Natural killer cell (primary cell): ENCODE measurements at regions not wholly inside any gene's neighbourhood (a gene's known extent, or its start where the extent isn't known, plus 50 kb on each side); places are given as distances from the start of the nearest gene placed in this dataset.

ENCODE experiments used
- ATAC-seq, 3 donors: fragments of 150-1000 bp in 2 of 3; fragments of 200-7000 bp in 1 of 3; cut with Tn5 transposase; 1 replicate in 1 of 3; 2 replicates in 2 of 3; pipeline ENCODE4 v1.10.0; 2021; ENCODE audit warnings: mild to moderate bottlenecking in 2 of 3, moderate library complexity in 2 of 3
- DNase-seq, 2 donors: peaks; one replicate each; pipeline versions ENCODE4 v3.0.0 to v3.0.0-alpha.2; 2013 to 2021; ENCODE audit warnings: mixed read lengths in 1 of 2
- H3K27ac ChIP-seq: one replicate; pipeline ENCODE4 v1.5.1; 2013; ENCODE audit warnings: mild to moderate bottlenecking, low read length
- H3K27me3 ChIP-seq: one replicate; pipeline ENCODE4 v1.6.1; 2013; ENCODE audit warnings: low read length; ENCODE audit not compliant: control insufficient read depth, insufficient read depth
- H3K36me3 ChIP-seq: one replicate; pipeline ENCODE4 v1.6.1; 2013; ENCODE audit warnings: low read length; ENCODE audit not compliant: control insufficient read depth, insufficient read depth
- H3K4me1 ChIP-seq: one replicate; pipeline ENCODE4 v1.6.1; 2013; ENCODE audit warnings: low read length; ENCODE audit not compliant: control insufficient read depth, insufficient read depth
- H3K4me3 ChIP-seq: one replicate; pipeline ENCODE4 v1.5.1; 2013; ENCODE audit warnings: low read length
- H3K9me3 ChIP-seq: one replicate; pipeline ENCODE4 v1.6.1; 2013; ENCODE audit warnings: low read length; ENCODE audit not compliant: control insufficient read depth, insufficient read depth
- H3K27ac Mint-ChIP-seq, 2 donors: one replicate each; pipeline ENCODE4 v1.8.0; 2022; ENCODE audit warnings: mild to moderate bottlenecking in 2 of 2, mixed read lengths in 2 of 2, moderate library complexity in 1 of 2
- H3K27me3 Mint-ChIP-seq, 2 donors: one replicate each; pipeline ENCODE4 v1.8.0; 2022; ENCODE audit warnings: low read depth in 2 of 2, mixed read lengths in 2 of 2
- H3K36me3 Mint-ChIP-seq: one replicate; pipeline ENCODE4 v1.8.0; 2022; ENCODE audit warnings: mixed read lengths
- H3K4me1 Mint-ChIP-seq, 2 donors: one replicate each; pipeline ENCODE4 v1.8.0; 2022; ENCODE audit warnings: mixed read lengths in 2 of 2
- H3K4me3 Mint-ChIP-seq: one replicate; pipeline ENCODE4 v1.8.0; 2022; ENCODE audit warnings: mild to moderate bottlenecking, moderate library complexity, mixed read lengths
- H3K9me3 Mint-ChIP-seq, 2 donors: one replicate each; pipeline ENCODE4 v1.8.0; 2022; ENCODE audit warnings: mixed read lengths in 2 of 2
- CTCF ChIP-seq: fragments of 200-600 bp; IDR thresholded peaks from one replicate; pipeline ENCODE4 v1.8.0; 2022; ENCODE audit warnings: antibody characterized with exemption
- WGBS: methylation state at CpG from one replicate; pipeline ENCODE4 v1.1.7; 2013; ENCODE audit warnings: missing lambda C conversion rate; ENCODE audit not compliant: insufficient coverage; 5-methylcytosine and 5-hydroxymethylcytosine counted together
- intact Hi-C: fragments of 100-400 bp; cut with micrococcal nuclease; formaldehyde crosslinking; loops from one replicate; pipeline ENCODE4 v1.14.2; 2022

GRCh38 chrX:125378205-125378604, 58.5 kb downstream of the TEX13C start:
- H3K4me1 ChIP-seq: no peaks in the 10 kb centered on the region
- Mint-ChIP-seq H3K27ac (no peak overlapping the region), H3K36me3 (no peaks in the 10 kb centered on the region), H3K9me3 (no peaks in the 10 kb centered on the region), H3K4me1 (no peaks in the 10 kb centered on the region), H3K27me3 (no peaks in the 10 kb centered on the region), H3K4me3 (no peak overlapping the region)
- no peaks in the 10 kb centered on the region for H3K36me3 ChIP-seq
- no peak for DNase-seq
- intact Hi-C loops: no loop called here
- H3K27me3 ChIP-seq: no peaks in the 10 kb centered on the region
- WGBS: 89% methylated on average over 1 of the region's 4 CpGs
- no peak for ATAC-seq
- no peaks in the 10 kb centered on the region for H3K9me3 ChIP-seq
- no peak overlapping the region for H3K4me3 ChIP-seq
- no peak overlapping the region for H3K27ac ChIP-seq
- TF ChIP-seq CTCF: no peak

- WGBS: no CpG with 5 or more reads among the region's 3 CpGs
- DNase-seq (no peak), ATAC-seq (no peak)
- no peaks in the 10 kb centered on the region for H3K27me3 ChIP-seq
- no peaks in the 10 kb centered on the region for H3K36me3 ChIP-seq
- H3K27ac ChIP-seq: no peak overlapping the region
- H3K4me1 Mint-ChIP-seq: no peaks in the 10 kb centered on the region
- no peak overlapping the region for H3K27ac Mint-ChIP-seq
- H3K4me3 ChIP-seq: no peak overlapping the region
- no peak overlapping the region for H3K4me3 Mint-ChIP-seq
- no peaks in the 10 kb centered on the region for H3K36me3 Mint-ChIP-seq
- no peaks in the 10 kb centered on the region for H3K27me3 Mint-ChIP-seq
- H3K9me3 Mint-ChIP-seq: no peaks in the 10 kb centered on the region
- no peaks in the 10 kb centered on the region for H3K9me3 ChIP-seq
- intact Hi-C loops: no loop called here
- TF ChIP-seq CTCF: no peak
- no peaks in the 10 kb centered on the region for H3K4me1 ChIP-seq
Measured at GRCh38 chrX:125378770-125379169, 59.1 kb downstream of the TEX13C start.

- no peak for TF ChIP-seq CTCF
- no peaks in the 10 kb centered on the region for H3K27me3 ChIP-seq
- no peaks in the 10 kb centered on the region for H3K9me3 ChIP-seq
- no peaks in the 10 kb centered on the region for H3K4me1 ChIP-seq
- H3K36me3 ChIP-seq: no peaks in the 10 kb centered on the region
- WGBS: no CpG with 5 or more reads among the region's 4 CpGs
- no peak overlapping the region for H3K27ac ChIP-seq
- no peak for DNase-seq
- intact Hi-C loops: no loop called here
- ATAC-seq: no peak
- H3K9me3 Mint-ChIP-seq: no peaks in the 10 kb centered on the region
- no peak overlapping the region for H3K27ac Mint-ChIP-seq
- H3K4me3 ChIP-seq: no peak overlapping the region
- H3K4me1 Mint-ChIP-seq: no peaks in the 10 kb centered on the region
- no peaks in the 10 kb centered on the region for H3K27me3 Mint-ChIP-seq
- H3K4me3 Mint-ChIP-seq: no peak overlapping the region
- no peaks in the 10 kb centered on the region for H3K36me3 Mint-ChIP-seq
Measured at GRCh38 chrX:125382148-125382628, 62.5 kb downstream of the TEX13C start.

GRCh38 chrX:125382889-125383288, 63.2 kb downstream of the TEX13C start:
- WGBS: 100% methylated on average over 1 of the region's 3 CpGs
- intact Hi-C loops: no loop called here
- Histone ChIP-seq H3K9me3 (no peaks in the 10 kb centered on the region), H3K4me3 (no peak overlapping the region), H3K27me3 (no peaks in the 10 kb centered on the region), H3K36me3 (no peaks in the 10 kb centered on the region), H3K4me1 (no peaks in the 10 kb centered on the region), H3K27ac (no peak overlapping the region)
- H3K4me3 Mint-ChIP-seq: no peak overlapping the region
- H3K4me1 Mint-ChIP-seq: no peaks in the 10 kb centered on the region
- ATAC-seq (no peak), DNase-seq (no peak)
- H3K9me3 Mint-ChIP-seq: no peaks in the 10 kb centered on the region
- H3K36me3 Mint-ChIP-seq: no peaks in the 10 kb centered on the region
- no peak for TF ChIP-seq CTCF
- H3K27me3 Mint-ChIP-seq: no peaks in the 10 kb centered on the region
- H3K27ac Mint-ChIP-seq: no peak overlapping the region
